Liver (tissue), 8 donors: ENCODE measurements at regions not wholly inside any gene's neighbourhood (a gene's known extent, or its start where the extent isn't known, plus 50 kb on each side); places are given as distances from the start of the nearest gene placed in this dataset.

ENCODE experiments used
- DNase-seq: peaks from one replicate; pipeline ENCODE4 v3.0.0-alpha.2; 2017; ENCODE audit warnings: low spot score
- H3K27ac ChIP-seq, 2 donors: one replicate each; pipeline ENCODE4 v1.7.0; 2013; ENCODE audit warnings: inconsistent platforms in 2 of 2, low read length in 2 of 2, control low read depth in 1 of 2, low read depth in 1 of 2, mild to moderate bottlenecking in 1 of 2
- H3K27me3 ChIP-seq, 4 donors: one replicate each; pipeline versions ENCODE4 v1.6.1 to v1.7.0; 2013; ENCODE audit warnings: low read length in 3 of 4, inconsistent platforms in 1 of 4, mild to moderate bottlenecking in 1 of 4, moderate library complexity in 1 of 4; ENCODE audit not compliant: control insufficient read depth in 4 of 4, insufficient read depth in 4 of 4
- H3K36me3 ChIP-seq, 4 donors: one replicate each; pipeline versions ENCODE4 v1.6.1 to v1.7.0; 2013; ENCODE audit warnings: low read length in 3 of 4, mild to moderate bottlenecking in 3 of 4, low read depth in 1 of 4, moderate library complexity in 1 of 4; ENCODE audit not compliant: control insufficient read depth in 4 of 4, insufficient read depth in 3 of 4
- H3K4me1 ChIP-seq, 4 donors: one replicate each; pipeline versions ENCODE4 v1.6.1 to v1.7.0; 2013; ENCODE audit warnings: low read length in 3 of 4, mild to moderate bottlenecking in 3 of 4, moderate library complexity in 1 of 4; ENCODE audit not compliant: control insufficient read depth in 4 of 4, insufficient read depth in 4 of 4
- H3K4me3 ChIP-seq, 3 donors: one replicate each; pipeline versions ENCODE4 v1.6.1 to v1.7.0; 2013; ENCODE audit warnings: low read length in 3 of 3, control low read depth in 1 of 3, low read depth in 1 of 3, mild to moderate bottlenecking in 1 of 3
- H3K9ac ChIP-seq, 2 donors: one replicate each; pipeline ENCODE4 v1.7.0; 2013; ENCODE audit warnings: low read length in 2 of 2, mild to moderate bottlenecking in 2 of 2, moderate library complexity in 2 of 2, control low read depth in 1 of 2, low read depth in 1 of 2
- H3K9me3 ChIP-seq, 4 donors: one replicate each; pipeline versions ENCODE4 v1.6.1 to v1.7.0; 2013; ENCODE audit warnings: low read length in 3 of 4; ENCODE audit not compliant: control insufficient read depth in 4 of 4
- EGR1 ChIP-seq, 2 donors: IDR thresholded peaks; 2 replicates each; pipeline ENCODE4 v1.6.1; 2016 to 2018; ENCODE audit warnings: antibody characterized with exemption in 2 of 2, low read depth in 2 of 2
- FOXA1 ChIP-seq: IDR thresholded peaks from 2 replicates; pipeline ENCODE4 v1.6.1; 2016; ENCODE audit warnings: antibody characterized with exemption
- FOXA2 ChIP-seq: IDR thresholded peaks from 2 replicates; pipeline ENCODE4 v1.6.1; 2016; ENCODE audit warnings: antibody characterized with exemption
- GABPA ChIP-seq, 2 donors: IDR thresholded peaks in 1 of 2; conservative IDR thresholded peaks in 1 of 2; 2 replicates each; pipeline ENCODE4 v1.6.1; 2016; ENCODE audit warnings: antibody characterized with exemption in 2 of 2, mild to moderate bottlenecking in 1 of 2, moderate library complexity in 1 of 2
- HNF4A ChIP-seq, 2 donors: conservative IDR thresholded peaks; 2 replicates each; pipeline ENCODE4 v1.6.1; 2016; ENCODE audit warnings: antibody characterized with exemption in 2 of 2, mild to moderate bottlenecking in 2 of 2
- HNF4G ChIP-seq: IDR thresholded peaks from 2 replicates; pipeline ENCODE4 v1.6.1; 2016; ENCODE audit warnings: antibody characterized with exemption
- JUND ChIP-seq, 2 donors: IDR thresholded peaks; 2 replicates each; pipeline ENCODE4 v1.6.1; 2016; ENCODE audit warnings: antibody characterized with exemption in 2 of 2
- NR2F2 ChIP-seq: IDR thresholded peaks from 2 replicates; pipeline ENCODE4 v1.6.1; 2016; ENCODE audit warnings: antibody characterized with exemption
- RAD21 ChIP-seq, 2 donors: IDR thresholded peaks; 2 replicates each; pipeline ENCODE4 v1.6.1; 2016; ENCODE audit warnings: antibody characterized with exemption in 2 of 2, mild to moderate bottlenecking in 2 of 2
- REST ChIP-seq: IDR thresholded peaks from 2 replicates; pipeline ENCODE4 v1.6.1; 2016; ENCODE audit warnings: antibody characterized with exemption, mild to moderate bottlenecking
- RXRA ChIP-seq, 2 donors: IDR thresholded peaks; 2 replicates each; pipeline ENCODE4 v1.6.1; 2017 to 2018; ENCODE audit warnings: antibody characterized with exemption in 2 of 2, mild to moderate bottlenecking in 1 of 2
- TAF1 ChIP-seq: conservative IDR thresholded peaks from 2 replicates; pipeline ENCODE4 v1.6.1; 2016; ENCODE audit warnings: antibody characterized with exemption, mild to moderate bottlenecking
- YY1 ChIP-seq: IDR thresholded peaks from 2 replicates; pipeline ENCODE4 v1.6.1; 2016; ENCODE audit warnings: antibody characterized with exemption, mild to moderate bottlenecking
- ZBTB33 ChIP-seq: IDR thresholded peaks from 2 replicates; pipeline ENCODE4 v1.6.1; 2016; ENCODE audit warnings: antibody characterized with exemption
- WGBS: extraction: QIAGEN DNeasy Blood & Tissue Kit; methylation state at CpG from one replicate; pipeline ENCODE4 v1.1.7; 2013; 5-methylcytosine and 5-hydroxymethylcytosine counted together
- TF ChIP-seq, protein P1 (sequence below): IDR thresholded peaks from 2 replicates; pipeline ENCODE4 v1.6.1; 2016; ENCODE audit warnings: antibody characterized with exemption
- TF ChIP-seq, protein P2 (sequence below): fragments of 150-350 bp; IDR thresholded peaks from 2 replicates; pipeline ENCODE4 v1.5.1; 2017; ENCODE audit warnings: improper control_type of control experiment, low read depth, low read length; ENCODE audit not compliant: missing input control
- donor health status: healthy.
- donor health status: healthy.
- donor health status: healthy.
- donor health status: healthy.
- donor health status: healthy.

- Histone ChIP-seq H3K27ac (no peak overlapping the region), H3K36me3 (no peaks in the 10 kb centered on the region), H3K9me3 (no peaks in the 10 kb centered on the region), H3K4me1 (no peaks in the 10 kb centered on the region), H3K27me3 (no peaks in the 10 kb centered on the region), H3K9ac (no peak overlapping the region), H3K4me3 (no peak overlapping the region)
- no peak for TF ChIP-seq GABPA (IDR thresholded peaks at IDR 0.05 in 1 of 2, conservative IDR thresholded peaks at IDR 0.05 in 1 of 2)
- TF ChIP-seq TAF1, result no peak
- TF ChIP-seq, protein P1, sequence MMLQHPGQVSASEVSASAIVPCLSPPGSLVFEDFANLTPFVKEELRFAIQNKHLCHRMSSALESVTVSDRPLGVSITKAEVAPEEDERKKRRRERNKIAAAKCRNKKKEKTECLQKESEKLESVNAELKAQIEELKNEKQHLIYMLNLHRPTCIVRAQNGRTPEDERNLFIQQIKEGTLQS, result no peak
- no peak for TF ChIP-seq JUND (IDR thresholded peaks at IDR 0.05)
- no peak for TF ChIP-seq EGR1 (IDR thresholded peaks at IDR 0.05; ENCODE audit: low read depth in 2 of 2)
- TF ChIP-seq, protein P2, sequence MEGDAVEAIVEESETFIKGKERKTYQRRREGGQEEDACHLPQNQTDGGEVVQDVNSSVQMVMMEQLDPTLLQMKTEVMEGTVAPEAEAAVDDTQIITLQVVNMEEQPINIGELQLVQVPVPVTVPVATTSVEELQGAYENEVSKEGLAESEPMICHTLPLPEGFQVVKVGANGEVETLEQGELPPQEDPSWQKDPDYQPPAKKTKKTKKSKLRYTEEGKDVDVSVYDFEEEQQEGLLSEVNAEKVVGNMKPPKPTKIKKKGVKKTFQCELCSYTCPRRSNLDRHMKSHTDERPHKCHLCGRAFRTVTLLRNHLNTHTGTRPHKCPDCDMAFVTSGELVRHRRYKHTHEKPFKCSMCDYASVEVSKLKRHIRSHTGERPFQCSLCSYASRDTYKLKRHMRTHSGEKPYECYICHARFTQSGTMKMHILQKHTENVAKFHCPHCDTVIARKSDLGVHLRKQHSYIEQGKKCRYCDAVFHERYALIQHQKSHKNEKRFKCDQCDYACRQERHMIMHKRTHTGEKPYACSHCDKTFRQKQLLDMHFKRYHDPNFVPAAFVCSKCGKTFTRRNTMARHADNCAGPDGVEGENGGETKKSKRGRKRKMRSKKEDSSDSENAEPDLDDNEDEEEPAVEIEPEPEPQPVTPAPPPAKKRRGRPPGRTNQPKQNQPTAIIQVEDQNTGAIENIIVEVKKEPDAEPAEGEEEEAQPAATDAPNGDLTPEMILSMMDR, result no peak
- no peak for DNase-seq
- WGBS, result 72% methylated on average over 4 of the region's 4 CpGs
These were observed 51.2 kb upstream of the PRR23C start for GRCh38 chr3:139095803-139096466.

- Histone ChIP-seq H3K9me3 (no peaks in the 10 kb centered on the region), H3K36me3 (no peaks in the 10 kb centered on the region), H3K27ac (no peak overlapping the region), H3K4me3 (no peak overlapping the region), H3K27me3 (no peaks in the 10 kb centered on the region), H3K9ac (no peak overlapping the region), H3K4me1 (no peaks in the 10 kb centered on the region)
- no peak for DNase-seq
- TF ChIP-seq YY1 (no peak), HNF4A (conservative IDR thresholded peaks at IDR 0.05) (no peak), HNF4G (no peak), EGR1 (IDR thresholded peaks at IDR 0.05; ENCODE audit: low read depth in 2 of 2) (no peak), FOXA1 (no peak), JUND (IDR thresholded peaks at IDR 0.05) (no peak)
- TF ChIP-seq, protein P1, result no peak
- TF ChIP-seq, protein P2, result no peak
- 59% methylated on average over 1 of the region's 1 CpG for WGBS
These were observed 52.0 kb upstream of the PRR23C start for GRCh38 chr3:139096670-139097069.

DNA sequence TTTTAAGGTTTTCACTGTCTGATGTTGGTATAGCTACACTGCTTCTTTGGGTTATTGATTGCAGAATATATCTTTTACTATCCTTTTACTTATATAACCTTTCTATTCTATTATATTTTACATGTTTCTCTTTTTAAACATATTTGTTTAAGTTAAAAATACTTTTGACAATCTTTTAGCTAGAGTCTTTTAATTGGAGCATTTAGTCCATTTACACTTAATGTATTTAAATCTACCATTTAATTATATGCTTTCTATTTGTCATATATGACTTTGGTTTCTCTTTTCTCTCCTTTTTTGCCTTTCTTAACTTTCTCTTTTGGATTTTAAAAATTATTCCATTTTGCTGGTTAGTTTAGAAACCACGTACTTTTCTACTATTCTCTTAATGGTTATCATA, 53.7 kb upstream of the PRR23C start:
- H3K9ac ChIP-seq, result no peak overlapping the region
- H3K4me1 ChIP-seq, result no peaks in the 10 kb centered on the region
- H3K9me3 ChIP-seq, result no peaks in the 10 kb centered on the region
- H3K27ac ChIP-seq, result no peak overlapping the region
- no peak for DNase-seq
- no peak overlapping the region for H3K4me3 ChIP-seq
- H3K36me3 ChIP-seq, result no peaks in the 10 kb centered on the region
- H3K27me3 ChIP-seq, result no peaks in the 10 kb centered on the region
- 94% methylated on average over 1 of the region's 1 CpG for WGBS
- TF ChIP-seq HNF4G (no peak), REST (no peak), JUND (IDR thresholded peaks at IDR 0.05) (no peak), HNF4A (conservative IDR thresholded peaks at IDR 0.05) (no peak), FOXA2 (no peak), FOXA1 (no peak), GABPA (IDR thresholded peaks at IDR 0.05 in 1 of 2, conservative IDR thresholded peaks at IDR 0.05 in 1 of 2) (no peak), EGR1 (IDR thresholded peaks at IDR 0.05; ENCODE audit: low read depth in 2 of 2) (no peak), RAD21 (IDR thresholded peaks at IDR 0.05) (no peak), ZBTB33 (no peak), YY1 (no peak), RXRA (IDR thresholded peaks at IDR 0.05) (no peak), NR2F2 (no peak)
